K562 (cell line): ENCODE measurements at regions not wholly inside any gene's neighbourhood (a gene's known extent, or its start where the extent isn't known, plus 50 kb on each side); places are given as distances from the start of the nearest gene placed in this dataset.

Experiments used
- ARID3B ChIP-seq: fragments of 250-450 bp; sonication (Bioruptor Pico); IDR thresholded peaks from 2 replicates; pipeline ENCODE4 v1.4.0; 2020; ENCODE audit warnings: borderline replicate concordance
- BCOR ChIP-seq: fragments of 450-650 bp; IDR thresholded peaks from 2 replicates; pipeline ENCODE4 v1.6.1; 2016
- EP300 ChIP-seq: IDR thresholded peaks from 2 replicates; pipeline ENCODE4 v1.6.1; 2012; ENCODE audit warnings: low read length, improper control_type of control experiment
- HNRNPL ChIP-seq: fragments of 200-400 bp; formaldehyde crosslinking; IDR thresholded peaks from 2 replicates; pipeline ENCODE4 v1.6.1; 2017; ENCODE audit warnings: low read depth, mild to moderate bottlenecking, low read length
- KDM1A ChIP-seq, 2 experiments: fragments of 450-650 bp; IDR thresholded peaks; 2 replicates each; pipeline ENCODE4 v1.6.1; 2016; ENCODE audit warnings: mild to moderate bottlenecking in 2 of 2
- MAZ ChIP-seq, 2 experiments: fragments of 450-650 bp in 1 of 2; sonication (generic) in 1 of 2; formaldehyde crosslinking; IDR thresholded peaks in 1 of 2; conservative IDR thresholded peaks in 1 of 2; 2 replicates each; pipeline versions ENCODE4 v1.4.0 to v1.5.0; 2020; ENCODE audit warnings: mild to moderate bottlenecking in 1 of 2, missing genetic modification reagents in 1 of 2
- MTF1 ChIP-seq: fragments of 250-450 bp; sonication (Bioruptor Pico); IDR thresholded peaks from 2 replicates; pipeline ENCODE4 v1.9.0; 2021; ENCODE audit warnings: moderate library complexity, mild to moderate bottlenecking, inconsistent platforms, borderline replicate concordance
- RUNX1 ChIP-seq: sonication (generic); IDR thresholded peaks from 2 replicates; pipeline ENCODE4 v1.6.1; 2016; ENCODE audit warnings: antibody characterized with exemption, low read depth
- SAFB ChIP-seq: fragments of 200-400 bp; formaldehyde crosslinking; IDR thresholded peaks from 2 replicates; pipeline ENCODE4 v1.6.1; 2017; ENCODE audit warnings: low read depth, low read length, borderline replicate concordance
- SREBF2 ChIP-seq: sonication (generic); formaldehyde crosslinking; IDR thresholded peaks from 2 replicates; pipeline ENCODE4 v1.4.0; 2020; ENCODE audit warnings: mild to moderate bottlenecking, missing genetic modification reagents
- THRB ChIP-seq: fragments of 450-650 bp; formaldehyde crosslinking; conservative IDR thresholded peaks from 2 replicates; pipeline ENCODE4 v1.4.0; 2022; ENCODE audit warnings: mild to moderate bottlenecking, missing genetic modification characterization
- ZBTB5 ChIP-seq: fragments of 450-650 bp; IDR thresholded peaks from 2 replicates; pipeline ENCODE4 v1.6.1; 2017; ENCODE audit warnings: antibody characterized with exemption
- ZKSCAN1 ChIP-seq: fragments of 150-350 bp; IDR thresholded peaks from 2 replicates; pipeline ENCODE4 v1.6.1; 2016; ENCODE audit warnings: low read depth, low read length
- ZNF224 ChIP-seq: sonication (generic); formaldehyde crosslinking; IDR thresholded peaks from 2 replicates; pipeline ENCODE4 v1.8.0; 2022; ENCODE audit warnings: mild to moderate bottlenecking, missing genetic modification reagents
- ZNF239 ChIP-seq: fragments of 250-450 bp; sonication (Bioruptor Pico); IDR thresholded peaks from 2 replicates; pipeline ENCODE4 v1.4.0; 2020; ENCODE audit warnings: mild to moderate bottlenecking
- ZNF384 ChIP-seq: IDR thresholded peaks from 2 replicates; pipeline ENCODE4 v1.6.1; 2012; ENCODE audit warnings: low read depth, low read length, improper control_type of control experiment
- ZNF408 ChIP-seq: fragments of 250-450 bp; sonication (Bioruptor Pico); IDR thresholded peaks from 2 replicates; pipeline ENCODE4 v1.4.0; 2020; ENCODE audit warnings: low read depth, mild to moderate bottlenecking, moderate library complexity
- ZNF589 ChIP-seq: fragments of 200-800 bp; sonication (Bioruptor generic); IDR thresholded peaks from 2 replicates; pipeline ENCODE4 v1.6.1; 2016; ENCODE audit warnings: low read depth, missing genetic modification characterization, missing compliant biosample characterization
- ZNF609 ChIP-seq: sonication (generic); formaldehyde crosslinking; IDR thresholded peaks from 2 replicates; pipeline ENCODE4 v1.8.1; 2023; ENCODE audit warnings: missing genetic modification reagents, mild to moderate bottlenecking, borderline replicate concordance

GRCh38 chr2:12074126-12074844 lies 327.9 kb downstream of the LPIN1 start (continued):
- TF ChIP-seq THRB (no peak), ZNF224 (CRISPR knock-in tag) (no peak), ARID3B (no peak), MTF1 (CRISPR knock-in tag) (no peak), ZNF384 (no peak), EP300 (peak; percentile 85), ZBTB5 (no peak), KDM1A (IDR thresholded peaks at IDR 0.05) (peak; percentile 92 to 95), HNRNPL (no peak), ZNF609 (CRISPR knock-in tag) (0 out of 2 replicates have a peak, but pooled peaks have one; percentile 29), ZKSCAN1 (0 out of 2 replicates have a peak, but pooled peaks have one; percentile 39), RUNX1 (peak; percentile 81; the same call in 1 of the 2 replicates), ZNF239 (no peak; the same call in 1 of the 2 replicates), MAZ (CRISPR knock-in tag; conservative IDR thresholded peaks at IDR 0.05 in 1 of 2, IDR thresholded peaks at IDR 0.05 in 1 of 2) (peak in 1 of 2 experiments; percentile 76), ZNF589 (CRISPR knock-in tag) (peak; percentile 20; the same call in 1 of the 2 replicates), BCOR (peak; percentile 63), ZNF408 (CRISPR knock-in tag) (no peak), SREBF2 (CRISPR knock-in tag) (no peak), SAFB (no peak)
